ENCODE measurements at regions not wholly inside any gene's neighbourhood (a gene's known extent, or its start where the extent isn't known, plus 50 kb on each side); places are given as distances from the start of the nearest gene placed in this dataset.

DNA sequence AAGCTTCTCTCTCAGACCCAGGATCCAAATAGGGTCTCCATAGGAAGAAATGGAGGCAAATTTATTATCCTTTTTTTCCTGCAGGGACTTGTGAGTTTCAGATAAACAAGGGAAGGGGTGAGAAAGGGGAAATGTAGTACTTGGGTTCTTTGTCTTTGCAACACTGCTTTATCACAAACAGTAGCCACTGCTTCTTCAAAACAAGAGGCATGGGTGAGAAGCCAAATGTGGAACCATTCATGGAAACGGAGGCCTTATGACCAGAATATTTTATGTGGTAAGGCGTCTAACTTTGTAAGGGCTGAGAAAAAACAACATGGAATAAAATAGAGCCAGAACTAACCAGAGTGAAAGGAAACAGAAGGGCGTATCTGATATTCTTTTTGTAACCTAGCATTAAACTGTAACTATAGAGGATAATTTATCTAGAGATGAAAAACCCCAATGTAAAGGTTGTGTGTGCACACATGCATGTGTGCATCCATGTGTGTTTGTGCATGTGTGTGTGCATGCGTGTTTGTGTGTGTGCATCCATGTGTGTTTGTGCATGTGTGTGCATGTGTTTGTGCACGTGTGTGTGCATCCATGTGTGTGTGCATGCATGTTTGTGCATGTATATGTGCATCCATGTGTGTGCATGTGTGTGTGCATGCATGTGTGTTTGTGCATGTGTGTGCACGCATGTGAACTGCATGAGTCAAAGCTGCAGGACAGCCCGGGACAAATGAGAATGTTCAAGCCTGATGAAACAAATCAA lies 143.3 kb upstream of the SMLR1 start:
- no peak for TF ChIP-seq RAD21 (IDR thresholded peaks at IDR 0.05; ENCODE audit: low read depth)
- no peak for TF ChIP-seq CEBPB (IDR thresholded peaks at IDR 0.05)
- no peak for TF ChIP-seq EP300 (IDR thresholded peaks at IDR 0.05; ENCODE audit: borderline replicate concordance)
- TF ChIP-seq TCF12 (IDR thresholded peaks at IDR 0.05; ENCODE audit: low read depth): no peak
- no peak for TF ChIP-seq ZBTB7A (IDR thresholded peaks at IDR 0.05; ENCODE audit: low read depth)
- TF ChIP-seq, protein P1, sequence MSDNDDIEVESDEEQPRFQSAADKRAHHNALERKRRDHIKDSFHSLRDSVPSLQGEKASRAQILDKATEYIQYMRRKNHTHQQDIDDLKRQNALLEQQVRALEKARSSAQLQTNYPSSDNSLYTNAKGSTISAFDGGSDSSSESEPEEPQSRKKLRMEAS (IDR thresholded peaks at IDR 0.05): no peak
- TF ChIP-seq EGR1 (IDR thresholded peaks at IDR 0.05): no peak
- TF ChIP-seq TEAD4 (IDR thresholded peaks at IDR 0.05): no peak
- no peak for TF ChIP-seq NFIC (IDR thresholded peaks at IDR 0.05)
- TF ChIP-seq FOXM1 (IDR thresholded peaks at IDR 0.05; ENCODE audit: borderline replicate concordance, low read depth): no peak
- no peak for TF ChIP-seq YY1 (IDR thresholded peaks at IDR 0.05; ENCODE audit: low read depth)

DNA sequence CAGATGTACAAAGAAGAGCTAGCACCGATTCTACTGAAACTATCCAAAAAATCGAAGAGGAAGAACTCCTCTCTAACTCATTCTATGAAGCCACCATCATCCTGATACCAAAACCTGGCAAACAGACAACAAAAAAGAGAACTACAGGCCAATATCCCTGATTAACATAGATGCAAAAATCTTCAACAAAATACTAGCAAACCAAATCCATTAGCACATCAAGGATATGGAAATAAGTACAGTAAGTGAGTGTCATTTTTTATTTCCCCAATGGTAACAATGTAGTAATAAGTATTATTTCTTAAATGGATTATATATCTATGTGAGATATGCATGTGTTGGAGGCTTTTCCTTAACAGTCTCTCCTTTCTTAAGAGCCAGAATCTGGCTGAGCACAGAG lies 134.5 kb upstream of the SMLR1 start:
- TF ChIP-seq EGR1 (IDR thresholded peaks at IDR 0.05): no peak
- no peak for TF ChIP-seq TAF1 (IDR thresholded peaks at IDR 0.05; ENCODE audit: low read depth)
- no peak for TF ChIP-seq FOXM1 (IDR thresholded peaks at IDR 0.05; ENCODE audit: borderline replicate concordance, low read depth)
- no peak for TF ChIP-seq YY1 (IDR thresholded peaks at IDR 0.05; ENCODE audit: low read depth)
- TF ChIP-seq, protein P2, sequence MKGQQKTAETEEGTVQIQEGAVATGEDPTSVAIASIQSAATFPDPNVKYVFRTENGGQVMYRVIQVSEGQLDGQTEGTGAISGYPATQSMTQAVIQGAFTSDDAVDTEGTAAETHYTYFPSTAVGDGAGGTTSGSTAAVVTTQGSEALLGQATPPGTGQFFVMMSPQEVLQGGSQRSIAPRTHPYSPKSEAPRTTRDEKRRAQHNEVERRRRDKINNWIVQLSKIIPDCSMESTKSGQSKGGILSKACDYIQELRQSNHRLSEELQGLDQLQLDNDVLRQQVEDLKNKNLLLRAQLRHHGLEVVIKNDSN (IDR thresholded peaks at IDR 0.05): no peak
- no peak for TF ChIP-seq EP300 (IDR thresholded peaks at IDR 0.05; ENCODE audit: borderline replicate concordance)
- TF ChIP-seq CEBPB (IDR thresholded peaks at IDR 0.05): no peak
- TF ChIP-seq ZBTB7A (IDR thresholded peaks at IDR 0.05; ENCODE audit: low read depth): no peak
- no peak for TF ChIP-seq RAD21 (IDR thresholded peaks at IDR 0.05; ENCODE audit: low read depth)
- TF ChIP-seq, protein P3, sequence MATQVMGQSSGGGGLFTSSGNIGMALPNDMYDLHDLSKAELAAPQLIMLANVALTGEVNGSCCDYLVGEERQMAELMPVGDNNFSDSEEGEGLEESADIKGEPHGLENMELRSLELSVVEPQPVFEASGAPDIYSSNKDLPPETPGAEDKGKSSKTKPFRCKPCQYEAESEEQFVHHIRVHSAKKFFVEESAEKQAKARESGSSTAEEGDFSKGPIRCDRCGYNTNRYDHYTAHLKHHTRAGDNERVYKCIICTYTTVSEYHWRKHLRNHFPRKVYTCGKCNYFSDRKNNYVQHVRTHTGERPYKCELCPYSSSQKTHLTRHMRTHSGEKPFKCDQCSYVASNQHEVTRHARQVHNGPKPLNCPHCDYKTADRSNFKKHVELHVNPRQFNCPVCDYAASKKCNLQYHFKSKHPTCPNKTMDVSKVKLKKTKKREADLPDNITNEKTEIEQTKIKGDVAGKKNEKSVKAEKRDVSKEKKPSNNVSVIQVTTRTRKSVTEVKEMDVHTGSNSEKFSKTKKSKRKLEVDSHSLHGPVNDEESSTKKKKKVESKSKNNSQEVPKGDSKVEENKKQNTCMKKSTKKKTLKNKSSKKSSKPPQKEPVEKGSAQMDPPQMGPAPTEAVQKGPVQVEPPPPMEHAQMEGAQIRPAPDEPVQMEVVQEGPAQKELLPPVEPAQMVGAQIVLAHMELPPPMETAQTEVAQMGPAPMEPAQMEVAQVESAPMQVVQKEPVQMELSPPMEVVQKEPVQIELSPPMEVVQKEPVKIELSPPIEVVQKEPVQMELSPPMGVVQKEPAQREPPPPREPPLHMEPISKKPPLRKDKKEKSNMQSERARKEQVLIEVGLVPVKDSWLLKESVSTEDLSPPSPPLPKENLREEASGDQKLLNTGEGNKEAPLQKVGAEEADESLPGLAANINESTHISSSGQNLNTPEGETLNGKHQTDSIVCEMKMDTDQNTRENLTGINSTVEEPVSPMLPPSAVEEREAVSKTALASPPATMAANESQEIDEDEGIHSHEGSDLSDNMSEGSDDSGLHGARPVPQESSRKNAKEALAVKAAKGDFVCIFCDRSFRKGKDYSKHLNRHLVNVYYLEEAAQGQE (IDR thresholded peaks at IDR 0.05; ENCODE audit: low read depth): no peak
- TF ChIP-seq, protein P1 (IDR thresholded peaks at IDR 0.05): no peak
- no peak for TF ChIP-seq NFIC (IDR thresholded peaks at IDR 0.05)
- no peak for TF ChIP-seq CREB1 (IDR thresholded peaks at IDR 0.05; ENCODE audit: low read depth)

DNA sequence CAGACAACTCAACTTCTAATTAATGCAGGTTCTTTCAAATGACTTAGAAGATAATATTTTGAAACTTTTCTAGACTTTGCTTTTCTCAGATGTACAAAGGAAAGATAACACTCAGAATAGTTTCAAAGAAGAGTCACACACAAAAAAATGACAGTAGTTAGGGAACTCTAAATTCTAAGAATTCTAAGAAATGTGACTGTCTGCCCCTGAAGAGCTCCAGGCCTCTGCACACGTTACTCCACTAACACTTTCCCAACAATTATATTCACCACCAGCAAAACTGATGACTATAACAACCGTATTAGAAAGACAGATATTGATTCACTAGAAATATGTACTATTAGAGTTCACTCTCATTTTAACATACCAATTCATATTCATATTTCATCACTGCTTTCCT lies 133.3 kb upstream of the SMLR1 start:
- TF ChIP-seq NFIC (IDR thresholded peaks at IDR 0.05) (no peak), CREB1 (IDR thresholded peaks at IDR 0.05; ENCODE audit: low read depth) (no peak), FOXM1 (IDR thresholded peaks at IDR 0.05; ENCODE audit: borderline replicate concordance, low read depth) (no peak), TAF1 (IDR thresholded peaks at IDR 0.05; ENCODE audit: low read depth) (no peak), ZBTB7A (IDR thresholded peaks at IDR 0.05; ENCODE audit: low read depth) (no peak), TCF12 (IDR thresholded peaks at IDR 0.05; ENCODE audit: low read depth) (no peak), YY1 (IDR thresholded peaks at IDR 0.05; ENCODE audit: low read depth) (no peak)
- TF ChIP-seq, protein P1 (IDR thresholded peaks at IDR 0.05): no peak

DNA sequence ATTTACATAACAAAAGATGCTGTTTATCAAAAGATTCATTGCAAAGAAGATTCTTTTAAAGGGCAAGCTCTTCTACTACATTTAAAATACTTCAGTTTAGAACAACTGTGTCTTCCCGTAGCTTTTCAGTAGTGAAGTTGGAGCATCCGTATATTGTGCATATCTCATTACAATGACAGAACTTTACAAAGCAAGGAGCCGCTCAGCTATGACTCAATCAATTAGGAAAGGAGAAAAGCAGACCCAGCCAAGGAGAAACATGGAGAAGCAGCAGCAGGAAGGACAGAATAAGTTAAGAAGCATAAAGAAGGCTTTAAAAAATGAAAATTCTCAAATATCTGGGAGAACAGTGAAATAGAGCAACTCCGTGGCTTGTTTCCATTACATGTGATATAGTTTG lies 132.6 kb upstream of the SMLR1 start:
- no peak for TF ChIP-seq NFIC (IDR thresholded peaks at IDR 0.05)
- TF ChIP-seq, protein P1 (IDR thresholded peaks at IDR 0.05): no peak

DNA sequence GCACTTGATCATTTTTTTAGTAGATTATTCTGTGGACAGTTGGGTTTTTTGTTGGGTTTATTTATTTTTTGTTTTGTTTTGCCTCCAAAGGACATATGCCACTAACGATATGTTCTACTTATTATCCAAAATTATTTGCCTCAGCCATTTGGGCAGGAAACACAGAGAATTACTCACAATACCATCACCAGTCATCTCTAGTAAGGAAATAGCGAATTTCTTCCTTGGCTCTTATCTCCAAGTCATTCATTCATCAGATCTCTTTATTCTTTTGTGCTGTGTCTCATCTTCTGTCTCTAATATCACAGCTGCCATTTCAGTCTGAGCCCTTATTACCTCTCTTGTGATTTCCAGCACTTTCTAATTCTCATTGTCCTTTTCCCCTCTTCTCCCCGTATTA lies 130.4 kb upstream of the SMLR1 start:
- TF ChIP-seq, protein P2 (IDR thresholded peaks at IDR 0.05): no peak
- TF ChIP-seq, protein P3 (IDR thresholded peaks at IDR 0.05; ENCODE audit: low read depth): no peak
